ENCODE measurements at regions not wholly inside any gene's neighbourhood (a gene's known extent, or its start where the extent isn't known, plus 50 kb on each side); places are given as distances from the start of the nearest gene placed in this dataset.

- POLR2A ChIA-PET, result no interaction called here
- Histone ChIP-seq H3K27ac (ENCODE audit: extremely low read depth, low read depth, low read length) (no peak overlapping the region), H3K4me1 (ENCODE audit: control insufficient read depth, insufficient read depth, low read length) (no peaks in the 10 kb centered on the region), H3K4me3 (ENCODE audit: low read depth, low read length) (no peak overlapping the region), H3K9me3 (ENCODE audit: control insufficient read depth, insufficient read depth, low read depth, low read length) (no peaks in the 10 kb centered on the region), H3K36me3 (ENCODE audit: control insufficient read depth in 2 of 2, insufficient read depth in 1 of 2, low read length in 2 of 2) (no peaks in the 10 kb centered on the region)
- CTCF ChIA-PET, result no interaction called here
- TF ChIP-seq ZBTB7A (tag by site-specific recombination; IDR thresholded peaks at IDR 0.05; ENCODE audit: low read depth) (no peak), ZNF404 (tag by site-specific recombination; IDR thresholded peaks at IDR 0.05) (no peak), ZNF843 (tag by site-specific recombination; IDR thresholded peaks at IDR 0.05) (no peak)
These were observed 123.1 kb upstream of the ARL4C start for GRCh38 chr2:234620018-234620417.

GRCh38 chr2:234615643-234616356 lies 118.9 kb upstream of the ARL4C start:
- ChIA-PET POLR2A (no interaction called here), CTCF (interaction anchor here (0.7 to 1.0 kb wide), 2 partner anchors 14 to 70 kb away, joined by 3 read pairs; no protein-coding TSS in a partner anchor)
- Histone ChIP-seq H3K9me3 (ENCODE audit: control insufficient read depth, insufficient read depth, low read depth, low read length) (no peaks in the 10 kb centered on the region), H3K4me3 (ENCODE audit: low read depth, low read length) (no peak overlapping the region), H3K4me1 (ENCODE audit: control insufficient read depth, insufficient read depth, low read length) (no peaks in the 10 kb centered on the region), H3K27ac (ENCODE audit: extremely low read depth, low read depth, low read length) (no peak overlapping the region), H3K36me3 (ENCODE audit: control insufficient read depth in 2 of 2, insufficient read depth in 1 of 2, low read length in 2 of 2) (no peaks in the 10 kb centered on the region)
- no peak for TF ChIP-seq ZNF366 (tag by site-specific recombination; conservative IDR thresholded peaks at IDR 0.05)
- no peak for TF ChIP-seq YY1 (tag by site-specific recombination; IDR thresholded peaks at IDR 0.05)
- no peak for TF ChIP-seq ZNF623 (tag by site-specific recombination; IDR thresholded peaks at IDR 0.05)
- no peak for TF ChIP-seq ZNF16 (tag by site-specific recombination; IDR thresholded peaks at IDR 0.05; ENCODE audit: low read depth)
- no peak for TF ChIP-seq ZNF837 (tag by site-specific recombination; IDR thresholded peaks at IDR 0.05)
- TF ChIP-seq ZSCAN16 (tag by site-specific recombination; IDR thresholded peaks at IDR 0.05), result no peak
- no peak for TF ChIP-seq ZNF202 (tag by site-specific recombination; IDR thresholded peaks at IDR 0.05; ENCODE audit: borderline replicate concordance)
- no peak for TF ChIP-seq ZBTB21 (tag by site-specific recombination; IDR thresholded peaks at IDR 0.05)

GRCh38 chr2:234611209-234611608 lies 114.3 kb upstream of the ARL4C start:
- CTCF ChIA-PET, result interaction anchor here (0.6 to 2.4 kb wide), 10 partner anchors 14 to 577 kb away, joined by 3 to 6 read pairs (median 3); no protein-coding TSS in a partner anchor

More at GRCh38 chr2:234611209-234611608, 114.3 kb upstream of the ARL4C start:
- Histone ChIP-seq H3K9me3 (ENCODE audit: control insufficient read depth, insufficient read depth, low read depth, low read length) (no peaks in the 10 kb centered on the region), H3K27ac (ENCODE audit: extremely low read depth, low read depth, low read length) (no peak overlapping the region), H3K4me1 (ENCODE audit: control insufficient read depth, insufficient read depth, low read length) (no peaks in the 10 kb centered on the region), H3K4me3 (ENCODE audit: low read depth, low read length) (no peak overlapping the region), H3K36me3 (ENCODE audit: control insufficient read depth in 2 of 2, insufficient read depth in 1 of 2, low read length in 2 of 2) (no peaks in the 10 kb centered on the region)
- POLR2A ChIA-PET, result no interaction called here
- TF ChIP-seq ZNF132 (tag by site-specific recombination; IDR thresholded peaks at IDR 0.05; ENCODE audit: borderline replicate concordance) (no peak), ZNF37A (tag by site-specific recombination; IDR thresholded peaks at IDR 0.05) (no peak), ZNF621 (tag by site-specific recombination; IDR thresholded peaks at IDR 0.05) (no peak), ZNF391 (tag by site-specific recombination; IDR thresholded peaks at IDR 0.05; ENCODE audit: borderline replicate concordance, low read depth) (no peak), ZNF211 (tag by site-specific recombination; IDR thresholded peaks at IDR 0.05; ENCODE audit: low read depth) (no peak), EGR2 (tag by site-specific recombination; IDR thresholded peaks at IDR 0.05; ENCODE audit: low read depth) (no peak), ZNF48 (tag by site-specific recombination; IDR thresholded peaks at IDR 0.05) (no peak), ZXDB (tag by site-specific recombination; IDR thresholded peaks at IDR 0.05) (no peak), ZNF266 (tag by site-specific recombination; IDR thresholded peaks at IDR 0.05; ENCODE audit: low read depth) (no peak), ZNF112 (tag by site-specific recombination; IDR thresholded peaks at IDR 0.05) (no peak), ZNF837 (tag by site-specific recombination; IDR thresholded peaks at IDR 0.05) (no peak), ELK4 (IDR thresholded peaks at IDR 0.05; ENCODE audit: borderline replicate concordance, low read depth, low read length) (no peak), ZNF169 (tag by site-specific recombination; IDR thresholded peaks at IDR 0.05) (no peak), ZNF843 (tag by site-specific recombination; IDR thresholded peaks at IDR 0.05) (no peak), ZNF133 (tag by site-specific recombination; IDR thresholded peaks at IDR 0.05) (no peak), ZBTB17 (tag by site-specific recombination; IDR thresholded peaks at IDR 0.05) (no peak), ZFP37 (tag by site-specific recombination; IDR thresholded peaks at IDR 0.05) (no peak), TCF7L2 (IDR thresholded peaks at IDR 0.05; ENCODE audit: borderline replicate concordance, low read depth, low read length) (no peak)

Measured in HEK293 (cell line).